Skeletal muscle satellite cell (primary cell): ENCODE measurements at regions not wholly inside any gene's neighbourhood (a gene's known extent, or its start where the extent isn't known, plus 50 kb on each side); places are given as distances from the start of the nearest gene placed in this dataset.
A peak's percentile ranks its signal among the peaks of the same experiment; 100 is the strongest.
"Not testable (repeated sequence)": the region's sequence is repeated elsewhere in the genome, so short reads cannot be mapped to it uniquely, and the experiment has no call there.

Experiments
- H3K27me3 ChIP-seq: 2 replicates; pipeline ENCODE4 v1.7.0; 2013; ENCODE audit warnings: low read length; ENCODE audit not compliant: control insufficient read depth, insufficient read depth
- H3K36me3 ChIP-seq: 2 replicates; pipeline ENCODE4 v1.7.0; 2013; ENCODE audit warnings: mild to moderate bottlenecking, control low read depth, low read length; ENCODE audit not compliant: insufficient read depth
- H3K4me1 ChIP-seq: 2 replicates; pipeline ENCODE4 v1.7.0; 2013; ENCODE audit warnings: low read length; ENCODE audit not compliant: control insufficient read depth, insufficient read depth
- H3K4me2 ChIP-seq: 2 replicates; pipeline ENCODE4 v1.7.0; 2013; ENCODE audit warnings: mild to moderate bottlenecking, low read length
- H3K4me3 ChIP-seq: 2 replicates; pipeline ENCODE4 v1.7.0; 2013; ENCODE audit warnings: low read length
- H3K9ac ChIP-seq: 2 replicates; pipeline ENCODE4 v1.7.0; 2013; ENCODE audit warnings: mild to moderate bottlenecking, low read depth, low read length, moderate library complexity
- H3K9me3 ChIP-seq: replicated peaks from 2 replicates; pipeline ENCODE4 v1.7.0; 2013; ENCODE audit warnings: mild to moderate bottlenecking, control low read depth, low read length

DNA sequence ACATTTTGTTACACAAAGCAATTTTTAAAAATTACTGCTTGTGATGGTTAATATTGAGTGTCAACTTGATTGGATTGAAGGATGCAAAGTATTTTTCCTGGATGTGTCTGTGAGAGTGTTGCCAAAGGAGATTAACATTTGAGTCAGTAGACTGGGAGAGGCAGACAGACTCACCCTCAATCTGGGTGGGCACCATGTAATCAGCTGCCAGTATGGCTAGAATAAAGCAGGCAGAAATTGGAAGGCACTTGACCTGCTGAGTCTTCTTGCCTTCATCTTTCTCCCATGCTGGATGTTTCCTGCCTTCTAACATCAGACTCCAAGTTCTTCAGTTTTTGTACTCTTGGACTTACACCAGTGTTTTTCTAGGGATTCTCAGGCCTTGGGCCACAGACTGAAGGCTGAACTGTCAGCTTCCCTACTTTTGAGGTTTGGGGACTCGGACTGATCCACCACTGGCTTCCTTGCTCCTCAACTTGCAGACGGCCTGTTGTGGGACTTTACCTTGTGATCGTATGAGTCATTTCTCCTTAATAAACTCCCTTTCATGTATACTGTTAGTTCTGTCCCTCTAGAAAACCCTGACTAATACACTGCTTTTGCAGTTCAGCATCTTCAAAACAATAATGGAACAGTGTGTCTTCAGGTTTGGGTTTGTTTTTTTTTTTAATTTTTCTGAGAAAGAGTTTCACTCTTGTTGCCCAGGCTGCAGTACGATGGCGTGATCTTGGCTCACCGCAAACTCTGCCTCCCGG, 244.1 kb upstream of the SEMA3C start:
- Histone ChIP-seq H3K27me3 (no peaks in the 10 kb centered on the region), H3K9me3 (no peaks in the 10 kb centered on the region), H3K4me2 (no peak overlapping the region), H3K4me1 (peaks cover 20% of the 10 kb centered on the region), H3K36me3 (no peaks in the 10 kb centered on the region), H3K9ac (no peak overlapping the region), H3K4me3 (no peak overlapping the region)

DNA sequence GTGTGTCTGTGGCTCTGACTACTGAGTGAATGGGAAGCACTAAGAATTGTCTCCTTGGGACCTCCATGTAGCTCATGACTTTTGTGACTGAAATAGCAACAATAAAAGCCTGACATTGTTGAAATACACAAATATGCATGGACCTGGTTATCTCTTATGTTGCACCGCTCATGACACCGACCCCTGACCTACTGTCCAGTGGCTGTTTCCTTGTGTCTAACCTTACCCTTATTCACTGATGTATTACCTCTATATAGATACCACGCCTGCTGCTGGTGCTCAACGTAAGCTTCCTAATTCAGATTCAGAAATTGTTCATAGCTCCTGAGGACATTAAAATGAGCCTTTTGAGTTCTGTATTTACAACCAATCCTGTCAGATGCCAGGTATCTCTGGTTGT, 243.4 kb upstream of the SEMA3C start:
- Histone ChIP-seq H3K36me3 (no peaks in the 10 kb centered on the region), H3K4me3 (no peak overlapping the region), H3K4me1 (peaks cover 20% of the 10 kb centered on the region), H3K9ac (no peak overlapping the region), H3K9me3 (no peaks in the 10 kb centered on the region), H3K4me2 (no peak overlapping the region), H3K27me3 (no peaks in the 10 kb centered on the region)

DNA sequence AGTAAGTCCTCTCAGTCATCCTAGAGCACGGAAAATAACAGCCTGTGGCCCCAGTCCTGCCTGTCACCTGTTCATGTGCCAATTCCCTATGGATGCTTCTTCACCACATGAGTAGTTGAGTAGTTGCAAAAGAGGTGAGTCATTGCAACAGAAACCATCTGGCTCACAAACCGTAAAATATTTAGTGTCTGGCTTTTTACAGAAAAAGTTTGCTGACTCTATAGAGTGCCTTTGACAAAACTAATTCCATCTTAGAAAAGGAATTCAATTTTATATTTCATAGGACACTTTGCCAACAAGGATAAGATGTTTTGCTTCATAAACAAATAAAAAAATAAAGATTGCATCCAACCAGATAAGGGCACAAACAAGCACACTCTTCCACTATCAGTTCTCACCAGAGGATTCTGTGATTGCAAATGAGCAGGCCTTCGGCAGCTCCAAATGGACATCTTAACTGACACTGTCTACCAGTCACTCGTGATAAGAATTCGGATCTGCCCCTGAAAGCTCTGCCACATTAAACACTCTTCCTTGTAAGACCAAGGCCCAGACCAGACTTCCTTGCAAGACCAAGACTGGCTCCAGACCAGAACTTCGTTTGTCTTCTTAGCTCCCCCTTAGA, 242.7 kb upstream of the SEMA3C start:
- H3K9ac ChIP-seq, result no peak overlapping the region
- H3K4me2 ChIP-seq, result peak overlapping the region; percentile 49
- H3K4me1 ChIP-seq, result peaks cover 20% of the 10 kb centered on the region
- no peak overlapping the region for H3K4me3 ChIP-seq
- no peaks in the 10 kb centered on the region for H3K27me3 ChIP-seq
- no peaks in the 10 kb centered on the region for H3K9me3 ChIP-seq
- H3K36me3 ChIP-seq, result no peaks in the 10 kb centered on the region

DNA sequence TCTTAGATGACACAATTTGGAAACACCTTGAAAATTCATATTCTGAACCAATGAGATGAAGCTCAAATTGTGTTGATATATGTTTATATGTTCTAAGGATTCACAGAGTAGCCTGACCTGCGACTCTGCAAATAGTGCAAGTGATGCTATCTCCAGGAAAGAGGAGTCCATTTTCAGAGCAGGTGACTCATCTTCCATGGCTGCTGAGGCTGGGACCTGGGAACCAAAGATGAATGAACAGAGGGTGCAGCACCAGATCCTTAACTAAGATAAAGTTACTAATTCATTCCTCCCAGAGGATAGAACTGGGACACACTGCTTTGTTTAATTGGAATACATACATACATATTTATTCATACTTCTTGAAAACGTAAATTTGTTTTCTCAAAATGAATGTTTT, 240.6 kb upstream of the SEMA3C start:
- H3K9me3 ChIP-seq, result no peaks in the 10 kb centered on the region
- no peaks in the 10 kb centered on the region for H3K27me3 ChIP-seq
- no peak overlapping the region for H3K9ac ChIP-seq
- H3K4me3 ChIP-seq, result no peak overlapping the region
- peaks cover 20% of the 10 kb centered on the region for H3K4me1 ChIP-seq
- no peaks in the 10 kb centered on the region for H3K36me3 ChIP-seq
- no peak overlapping the region for H3K4me2 ChIP-seq

DNA sequence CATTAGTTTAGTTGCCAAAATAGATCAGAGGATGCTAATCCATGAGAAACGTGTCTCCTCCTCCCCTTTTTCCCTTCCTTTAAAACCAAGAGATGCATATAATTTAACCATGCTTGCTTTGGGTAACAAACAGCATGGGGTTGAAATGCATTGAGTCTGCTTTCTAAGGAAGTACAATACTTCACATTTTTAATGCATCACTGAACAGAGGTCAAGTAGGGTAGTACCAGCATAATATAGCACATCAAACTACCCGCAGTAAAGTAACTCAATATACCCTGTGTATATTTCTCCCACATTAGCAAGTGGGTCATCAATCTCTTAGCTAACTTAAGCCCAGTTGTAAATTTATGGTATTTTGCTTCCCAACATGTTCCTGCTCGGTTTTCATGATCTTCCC, 239.3 kb upstream of the SEMA3C start:
- Histone ChIP-seq H3K9me3 (no peaks in the 10 kb centered on the region), H3K4me1 (peaks cover 17% of the 10 kb centered on the region), H3K27me3 (no peaks in the 10 kb centered on the region), H3K4me3 (no peak overlapping the region), H3K9ac (no peak overlapping the region), H3K36me3 (no peaks in the 10 kb centered on the region), H3K4me2 (no peak overlapping the region)

DNA sequence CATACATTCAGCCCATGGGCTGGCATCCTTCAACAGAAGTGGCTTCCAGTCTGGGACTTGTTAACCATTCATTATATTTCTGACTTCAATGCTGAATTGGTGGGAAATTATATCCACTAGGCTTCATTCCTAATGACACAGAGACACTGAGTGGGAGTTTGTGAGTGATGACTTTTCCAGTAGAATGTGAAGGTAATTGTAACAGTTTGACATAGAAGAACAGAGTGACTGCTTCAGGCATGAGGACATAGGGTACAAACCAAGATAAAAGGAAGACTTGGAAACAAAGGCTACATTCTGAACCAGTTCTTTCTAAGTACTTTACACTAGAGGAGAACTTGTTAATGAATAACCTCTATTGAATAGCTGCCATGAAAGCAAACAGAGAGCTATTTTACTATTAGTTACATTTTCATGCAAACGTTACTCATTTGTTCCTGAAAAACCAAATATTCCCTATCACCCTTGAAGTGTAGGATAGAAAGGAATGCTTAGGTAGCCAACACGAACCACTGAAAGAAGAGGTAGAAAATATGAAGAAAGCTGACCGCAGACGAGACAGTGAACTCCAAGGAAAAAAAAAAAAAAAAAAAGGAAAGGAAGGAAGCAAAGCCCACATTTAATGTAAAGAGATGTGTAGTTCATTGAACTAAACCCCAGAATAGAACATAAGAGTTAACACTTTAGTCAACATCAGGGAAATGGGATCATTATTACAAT, 237.0 kb upstream of the SEMA3C start:
- H3K4me3 ChIP-seq, result no peak overlapping the region
- no peaks in the 10 kb centered on the region for H3K4me1 ChIP-seq
- H3K9ac ChIP-seq, result no peak overlapping the region
- H3K4me2 ChIP-seq, result no peak overlapping the region
- no peaks in the 10 kb centered on the region for H3K27me3 ChIP-seq
- no peaks in the 10 kb centered on the region for H3K36me3 ChIP-seq
- H3K9me3 ChIP-seq, result no peaks in the 10 kb centered on the region

DNA sequence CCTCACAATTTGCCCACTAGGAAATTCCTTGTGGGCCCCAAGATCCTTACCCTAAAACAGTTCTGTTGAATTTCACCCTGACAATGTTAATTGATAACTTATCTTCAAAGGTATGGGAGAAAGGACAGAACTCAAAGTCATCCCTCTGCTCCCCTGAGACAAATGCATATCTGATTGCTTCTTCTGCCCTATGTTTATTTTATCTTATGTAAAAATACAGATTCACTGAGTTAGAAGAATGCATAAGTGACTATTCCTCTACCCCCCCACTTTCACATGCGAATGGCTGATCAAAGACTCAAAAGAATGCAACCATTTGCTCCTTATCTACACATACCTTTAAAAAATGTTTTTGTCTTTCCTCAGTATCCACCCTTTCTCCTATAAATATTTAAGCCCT, 235.7 kb upstream of the SEMA3C start:
- Histone ChIP-seq H3K27me3 (no peaks in the 10 kb centered on the region), H3K4me1 (no peaks in the 10 kb centered on the region), H3K4me3 (no peak overlapping the region), H3K9me3 (no peaks in the 10 kb centered on the region), H3K4me2 (no peak overlapping the region), H3K36me3 (no peaks in the 10 kb centered on the region), H3K9ac (no peak overlapping the region)

DNA sequence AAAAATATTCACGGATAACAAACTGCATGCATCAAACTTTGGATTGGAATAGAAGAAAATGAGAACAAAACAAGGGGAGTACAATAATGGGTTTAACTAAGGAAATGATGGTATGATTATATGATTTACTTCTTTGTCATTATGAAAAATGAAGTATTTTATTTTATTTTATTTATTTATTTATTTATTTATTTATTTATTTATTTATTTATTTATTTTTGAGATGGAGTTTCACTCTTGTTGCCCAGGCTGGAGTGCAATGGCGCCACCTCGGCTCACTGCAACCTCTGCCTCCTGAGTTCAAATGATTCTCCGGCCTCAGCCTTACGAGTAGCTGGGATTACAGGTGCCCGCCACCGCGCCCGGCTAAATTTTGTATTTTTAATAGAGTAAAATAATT, 234.1 kb upstream of the SEMA3C start:
- not testable (repeated sequence) for H3K4me3 ChIP-seq, H3K9me3 ChIP-seq, H3K4me2 ChIP-seq

DNA sequence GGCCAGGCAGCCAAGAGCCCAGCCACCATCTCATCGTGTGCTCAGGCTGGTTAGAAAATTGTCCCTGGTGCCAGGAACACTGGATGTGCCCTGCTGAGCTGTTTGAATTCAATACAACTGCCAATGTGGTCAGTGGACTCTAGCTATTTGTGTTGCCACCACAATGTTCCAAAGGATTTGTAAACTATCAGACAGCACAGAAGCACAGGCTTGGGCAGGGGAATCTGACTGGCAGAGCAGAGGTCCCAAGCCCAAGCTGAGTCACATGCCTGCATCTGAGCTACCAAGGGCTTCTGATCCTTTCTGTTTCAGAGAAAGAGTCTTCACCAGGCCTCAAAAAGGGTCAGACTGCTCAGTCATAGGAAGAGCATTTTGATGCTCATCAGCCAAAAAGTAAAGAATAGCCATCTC, 232.1 kb upstream of the SEMA3C start:
- Histone ChIP-seq H3K4me3 (no peak overlapping the region), H3K4me1 (no peaks in the 10 kb centered on the region), H3K36me3 (no peaks in the 10 kb centered on the region), H3K9me3 (no peaks in the 10 kb centered on the region), H3K27me3 (no peaks in the 10 kb centered on the region), H3K9ac (no peak overlapping the region), H3K4me2 (no peak overlapping the region)

More for the DNA sequence above, 234.1 kb upstream of the SEMA3C start:
- not testable (repeated sequence) for H3K27me3 ChIP-seq, H3K36me3 ChIP-seq, H3K4me1 ChIP-seq, H3K9ac ChIP-seq

DNA sequence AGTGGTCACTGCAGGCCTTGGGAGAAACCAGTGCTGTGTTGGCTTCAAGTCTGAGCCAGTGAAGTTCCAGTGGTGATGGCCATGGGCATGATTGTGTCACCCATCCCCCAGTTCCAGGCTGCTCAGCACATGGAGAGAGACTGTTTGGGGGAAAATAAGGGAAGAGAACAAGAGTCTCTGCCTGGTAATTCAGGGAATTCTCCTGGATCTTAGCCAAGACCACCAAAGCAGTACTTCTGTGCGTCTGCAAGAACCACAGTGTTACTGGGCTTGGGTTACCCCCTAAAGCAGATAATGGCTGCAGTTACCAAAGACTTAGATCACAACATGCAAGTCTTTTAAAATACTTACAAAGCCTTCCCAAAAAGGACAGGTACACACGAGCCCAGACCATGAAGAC, 225.0 kb upstream of the SEMA3C start:
- Histone ChIP-seq H3K27me3 (no peaks in the 10 kb centered on the region), H3K9ac (no peak overlapping the region), H3K4me3 (no peak overlapping the region), H3K36me3 (no peaks in the 10 kb centered on the region), H3K9me3 (no peaks in the 10 kb centered on the region), H3K4me2 (no peak overlapping the region), H3K4me1 (peaks cover 4% of the 10 kb centered on the region)

DNA sequence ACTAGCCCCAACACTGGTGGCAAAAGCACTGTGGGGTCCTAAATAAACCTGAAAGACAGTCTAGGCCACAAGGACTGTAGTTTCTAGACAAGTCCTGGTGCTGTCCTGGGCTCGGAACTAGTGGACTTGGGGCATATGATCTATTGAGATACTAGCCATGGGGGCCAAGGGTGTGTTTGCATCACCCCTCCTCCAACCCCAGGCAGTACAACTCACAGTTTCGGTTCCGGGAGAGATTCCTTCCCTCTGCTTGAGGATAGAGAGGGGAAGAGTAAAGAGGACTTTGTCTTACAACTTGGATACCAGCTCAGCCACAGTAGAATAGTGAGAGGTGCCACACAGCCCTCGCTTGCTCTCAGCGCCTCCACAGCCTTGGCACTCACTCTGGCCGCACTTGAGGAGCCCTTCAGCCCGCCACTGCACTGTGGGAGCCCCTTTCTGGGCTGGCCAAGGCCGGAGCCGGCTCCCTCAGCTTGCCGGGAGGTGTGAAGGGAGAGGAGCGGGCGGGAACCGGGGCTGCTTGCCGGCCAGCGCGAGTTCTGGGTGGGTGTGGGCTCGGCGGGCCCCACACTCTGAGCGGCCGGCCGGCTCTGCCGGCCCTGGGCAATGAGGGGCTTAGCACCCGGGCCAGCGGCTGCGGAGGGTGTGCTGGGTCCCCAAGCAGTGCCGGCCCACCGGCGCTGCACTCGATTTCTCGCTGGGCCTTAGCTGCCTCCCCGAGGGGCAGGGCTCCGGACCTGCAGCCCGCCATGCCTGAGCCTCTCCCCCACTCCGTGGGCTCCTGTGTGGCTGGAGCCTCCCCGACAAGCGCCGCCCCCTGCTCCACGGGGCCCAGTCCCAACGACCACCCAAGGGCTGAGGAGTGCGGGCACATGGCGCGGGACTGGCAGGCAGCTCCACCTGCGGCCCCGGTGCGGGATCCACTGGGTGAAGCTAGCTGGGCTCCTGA, 222.7 kb upstream of the SEMA3C start:
- not testable (repeated sequence) for H3K27me3 ChIP-seq, H3K9ac ChIP-seq, H3K4me2 ChIP-seq, H3K9me3 ChIP-seq, H3K4me3 ChIP-seq, H3K4me1 ChIP-seq, H3K36me3 ChIP-seq
